Activated CD8-positive, alpha-beta memory T cell treated with anti-CD3 and anti-CD28 coated beads, Interleukin-2, amount 10 ng/mL, durations not matched to agents 7 days and 5 days (primary cell): ENCODE measurements at regions not wholly inside any gene's neighbourhood (a gene's known extent, or its start where the extent isn't known, plus 50 kb on each side); places are given as distances from the start of the nearest gene placed in this dataset.
"Not testable (repeated sequence)": the region's sequence is repeated elsewhere in the genome, so short reads cannot be mapped to it uniquely, and the experiment has no call there.

Experiments
- ATAC-seq: fragments of 150-1000 bp; cut with Tn5 transposase; one replicate; pipeline ENCODE4 v1.10.0; 2021; ENCODE audit warnings: moderate library complexity
- CTCF ChIA-PET: fragments of 350-600 bp; sonication (Branson Sonifier 250); formaldehyde crosslinking; loops from one replicate; lab custom pipeline; 2021; ENCODE audit warnings: antibody characterized with exemption; lab: Charles Lee
- DNase-seq: peaks from one replicate; pipeline ENCODE4 v3.0.0-alpha.2; 2020
- H3K27ac Mint-ChIP-seq: one replicate; pipeline ENCODE4 v1.8.0; 2021; ENCODE audit warnings: mild to moderate bottlenecking, mixed read lengths
- H3K27me3 Mint-ChIP-seq: one replicate; pipeline ENCODE4 v1.8.0; 2021; ENCODE audit warnings: mixed read lengths
- H3K36me3 Mint-ChIP-seq: one replicate; pipeline ENCODE4 v1.8.0; 2021; ENCODE audit warnings: mild to moderate bottlenecking, mixed read lengths
- H3K4me1 Mint-ChIP-seq: one replicate; pipeline ENCODE4 v1.8.0; 2021; ENCODE audit warnings: mixed read lengths
- H3K4me3 Mint-ChIP-seq: one replicate; pipeline ENCODE4 v1.8.0; 2021; ENCODE audit warnings: mild to moderate bottlenecking, moderate library complexity, mixed read lengths
- H3K9me3 Mint-ChIP-seq: one replicate; pipeline ENCODE4 v1.8.0; 2022; ENCODE audit warnings: low read depth, mixed read lengths

GRCh38 chr22:36088292-36088691 is 59.7 kb upstream of the RBFOX2 start:
- CTCF ChIA-PET, result interaction anchor here (1.7 kb wide), 1 partner anchor 23 kb away, joined by 12 read pairs; no protein-coding TSS in a partner anchor
- no peak for ATAC-seq
- Mint-ChIP-seq H3K27me3 (no peaks in the 10 kb centered on the region), H3K36me3 (no peaks in the 10 kb centered on the region), H3K9me3 (no peaks in the 10 kb centered on the region), H3K27ac (no peak overlapping the region), H3K4me3 (no peak overlapping the region), H3K4me1 (peaks cover 5% of the 10 kb centered on the region)
- DNase-seq, result no peak

- Mint-ChIP-seq H3K4me3 (no peak overlapping the region), H3K36me3 (no peaks in the 10 kb centered on the region), H3K27ac (no peak overlapping the region), H3K27me3 (no peaks in the 10 kb centered on the region), H3K9me3 (no peaks in the 10 kb centered on the region), H3K4me1 (peaks cover 7% of the 10 kb centered on the region)
- DNase-seq (no peak), ATAC-seq (no peak)
- CTCF ChIA-PET, result interaction anchor here (1.7 kb wide), 1 partner anchor 22 kb away, joined by 12 read pairs; no protein-coding TSS in a partner anchor
These were observed 59.2 kb upstream of the RBFOX2 start for GRCh38 chr22:36087784-36088183.

GRCh38 chr22:36086629-36087254 is 58.1 kb upstream of the RBFOX2 start:
- DNase-seq (no peak), ATAC-seq (no peak)
- Mint-ChIP-seq H3K9me3 (no peaks in the 10 kb centered on the region), H3K27me3 (no peaks in the 10 kb centered on the region), H3K4me1 (peaks cover 7% of the 10 kb centered on the region), H3K36me3 (no peaks in the 10 kb centered on the region), H3K4me3 (no peak overlapping the region), H3K27ac (no peak overlapping the region)
- CTCF ChIA-PET, result interaction anchor here (3.3 kb wide), 1 partner anchor 21 kb away, joined by 23 read pairs; no protein-coding TSS in a partner anchor

GRCh38 chr22:36086170-36086490 is 57.5 kb upstream of the RBFOX2 start:
- DNase-seq (no peak), ATAC-seq (no peak)
- Mint-ChIP-seq H3K27me3 (no peaks in the 10 kb centered on the region), H3K4me1 (peaks cover 7% of the 10 kb centered on the region), H3K4me3 (no peak overlapping the region), H3K9me3 (no peaks in the 10 kb centered on the region), H3K36me3 (no peaks in the 10 kb centered on the region), H3K27ac (no peak overlapping the region)
- CTCF ChIA-PET, result interaction anchor here (3.3 kb wide), 1 partner anchor 20 kb away, joined by 23 read pairs; no protein-coding TSS in a partner anchor

- DNase-seq (no peak), ATAC-seq (no peak)
- H3K36me3 Mint-ChIP-seq, result no peaks in the 10 kb centered on the region
- no peak overlapping the region for H3K4me3 Mint-ChIP-seq
- H3K4me1 Mint-ChIP-seq, result peaks cover 10% of the 10 kb centered on the region
- H3K9me3 Mint-ChIP-seq, result no peaks in the 10 kb centered on the region
- CTCF ChIA-PET, result interaction anchor here (3.3 kb wide), 1 partner anchor 20 kb away, joined by 23 read pairs; no protein-coding TSS in a partner anchor
- H3K27ac Mint-ChIP-seq, result no peak overlapping the region
- no peaks in the 10 kb centered on the region for H3K27me3 Mint-ChIP-seq
These were observed 57.0 kb upstream of the RBFOX2 start for GRCh38 chr22:36085476-36086169.

GRCh38 chr22:36084717-36085116 is 56.1 kb upstream of the RBFOX2 start:
- no peak overlapping the region for H3K4me3 Mint-ChIP-seq
- H3K27ac Mint-ChIP-seq, result no peak overlapping the region
- ATAC-seq (no peak), DNase-seq (no peak)
- CTCF ChIA-PET, result interaction anchor here (3.3 kb wide), 1 partner anchor 19 kb away, joined by 23 read pairs; no protein-coding TSS in a partner anchor
- peaks cover 2% of the 10 kb centered on the region for H3K27me3 Mint-ChIP-seq
- no peaks in the 10 kb centered on the region for H3K36me3 Mint-ChIP-seq
- peaks cover 14% of the 10 kb centered on the region for H3K4me1 Mint-ChIP-seq
- H3K9me3 Mint-ChIP-seq, result no peaks in the 10 kb centered on the region

- no peaks in the 10 kb centered on the region for H3K36me3 Mint-ChIP-seq
- no peak for DNase-seq
- no peak overlapping the region for H3K4me3 Mint-ChIP-seq
- ATAC-seq, result no peak
- peaks cover 4% of the 10 kb centered on the region for H3K27me3 Mint-ChIP-seq
- CTCF ChIA-PET, result interaction anchor here (8.9 kb wide), 1 partner anchor 17 kb away, joined by 70 read pairs; no protein-coding TSS in a partner anchor
- H3K9me3 Mint-ChIP-seq, result no peaks in the 10 kb centered on the region
- H3K27ac Mint-ChIP-seq, result no peak overlapping the region
- H3K4me1 Mint-ChIP-seq, result peaks cover 18% of the 10 kb centered on the region
These were observed 54.4 kb upstream of the RBFOX2 start for GRCh38 chr22:36083056-36083455.

- DNase-seq (no peak), ATAC-seq (no peak)
- Mint-ChIP-seq H3K27me3 (peaks cover 10% of the 10 kb centered on the region), H3K4me1 (peaks cover 18% of the 10 kb centered on the region), H3K36me3 (no peaks in the 10 kb centered on the region), H3K27ac (no peak overlapping the region), H3K4me3 (no peak overlapping the region), H3K9me3 (no peaks in the 10 kb centered on the region)
- CTCF ChIA-PET, result interaction anchor here (8.9 kb wide), 1 partner anchor 15 kb away, joined by 70 read pairs; no protein-coding TSS in a partner anchor
These were observed 52.4 kb upstream of the RBFOX2 start for GRCh38 chr22:36081023-36081431.

GRCh38 chr22:36080281-36080680 is 51.7 kb upstream of the RBFOX2 start:
- not testable (repeated sequence) for ATAC-seq, H3K27me3 Mint-ChIP-seq, H3K36me3 Mint-ChIP-seq, H3K27ac Mint-ChIP-seq, H3K4me3 Mint-ChIP-seq, H3K9me3 Mint-ChIP-seq, DNase-seq
- CTCF ChIA-PET, result interaction anchor here (1.1 to 8.9 kb wide), 2 partner anchors 14 to 44 kb away, joined by 3 to 70 read pairs; no protein-coding TSS in a partner anchor
- H3K4me1 Mint-ChIP-seq, result peaks cover 18% of the 10 kb centered on the region

GRCh38 chr22:36079041-36079440 is 50.4 kb upstream of the RBFOX2 start:
- Mint-ChIP-seq H3K4me1 (peaks cover 17% of the 10 kb centered on the region), H3K27me3 (peaks cover 10% of the 10 kb centered on the region), H3K4me3 (no peak overlapping the region), H3K36me3 (no peaks in the 10 kb centered on the region), H3K27ac (no peak overlapping the region), H3K9me3 (no peaks in the 10 kb centered on the region)
- DNase-seq, result no peak
- ATAC-seq, result no peak
- CTCF ChIA-PET, result interaction anchor here (1.0 to 8.9 kb wide), 3 partner anchors 13 to 148 kb away, joined by 3 to 70 read pairs (median 4); no protein-coding TSS in a partner anchor
